ENCODE measurements at regions not wholly inside any gene's neighbourhood (a gene's known extent, or its start where the extent isn't known, plus 50 kb on each side); places are given as distances from the start of the nearest gene placed in this dataset.

- TF ChIP-seq TARDBP (IDR thresholded peaks at IDR 0.05) (no peak), LEF1 (IDR thresholded peaks at IDR 0.05; ENCODE audit: borderline replicate concordance) (no peak), BHLHE40 (IDR thresholded peaks at IDR 0.05; ENCODE audit: borderline replicate concordance) (no peak), L3MBTL2 (conservative IDR thresholded peaks at IDR 0.05) (no peak)
These were observed 2265.1 kb downstream of the TP53TG3F start for GRCh38 chr16:35724551-35724950.

All from HEK293T (cell line).